NB4 (cell line): ENCODE measurements at regions not wholly inside any gene's neighbourhood (a gene's known extent, or its start where the extent isn't known, plus 50 kb on each side); places are given as distances from the start of the nearest gene placed in this dataset.

Experiments used
- DNase-seq: peaks from one replicate; pipeline ENCODE4 v3.0.0; 2010; ENCODE audit warnings: low read depth
- H3K4me3 ChIP-seq: one replicate; pipeline ENCODE4 v1.5.1; 2011; ENCODE audit warnings: mild to moderate bottlenecking, low read depth, low read length, moderate library complexity
- MAX ChIP-seq: IDR thresholded peaks from 2 replicates; pipeline ENCODE4 v1.6.1; 2011; ENCODE audit warnings: low read depth, low read length
- MYC ChIP-seq: IDR thresholded peaks from 2 replicates; pipeline ENCODE4 v1.6.1; 2011; ENCODE audit warnings: low read depth, low read length
- POLR2A ChIP-seq: IDR thresholded peaks from 2 replicates; pipeline ENCODE4 v1.6.1; 2011; ENCODE audit warnings: mild to moderate bottlenecking; ENCODE audit not compliant: insufficient read length; ENCODE audit errors: extremely low read depth
- TF ChIP-seq, protein P1 (sequence below): IDR thresholded peaks from one replicate; pipeline ENCODE4 v1.5.1; 2012; ENCODE audit warnings: low read depth, low read length

DNA sequence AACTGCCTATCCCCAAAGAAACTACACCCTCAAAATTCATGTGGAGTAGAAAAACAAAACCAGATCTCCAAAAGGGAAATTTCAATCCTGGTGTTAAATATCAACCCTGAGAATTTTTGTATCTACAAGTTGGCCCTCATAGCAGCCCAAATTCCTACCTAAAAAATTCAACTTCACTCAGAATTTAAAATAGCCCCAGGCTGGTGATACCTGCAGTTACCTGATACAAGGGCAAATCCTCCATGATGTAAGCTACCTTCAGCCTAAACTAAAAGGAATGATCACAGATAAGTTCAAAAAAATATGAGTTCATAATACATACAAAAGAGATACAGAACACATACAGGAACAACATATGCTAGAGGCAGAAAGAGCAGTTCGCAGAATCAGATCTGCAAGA lies 138.4 kb downstream of the HNRNPD start:
- no peak for DNase-seq
- TF ChIP-seq MAX (no peak), MYC (no peak), POLR2A (no peak)
- TF ChIP-seq, protein P1, sequence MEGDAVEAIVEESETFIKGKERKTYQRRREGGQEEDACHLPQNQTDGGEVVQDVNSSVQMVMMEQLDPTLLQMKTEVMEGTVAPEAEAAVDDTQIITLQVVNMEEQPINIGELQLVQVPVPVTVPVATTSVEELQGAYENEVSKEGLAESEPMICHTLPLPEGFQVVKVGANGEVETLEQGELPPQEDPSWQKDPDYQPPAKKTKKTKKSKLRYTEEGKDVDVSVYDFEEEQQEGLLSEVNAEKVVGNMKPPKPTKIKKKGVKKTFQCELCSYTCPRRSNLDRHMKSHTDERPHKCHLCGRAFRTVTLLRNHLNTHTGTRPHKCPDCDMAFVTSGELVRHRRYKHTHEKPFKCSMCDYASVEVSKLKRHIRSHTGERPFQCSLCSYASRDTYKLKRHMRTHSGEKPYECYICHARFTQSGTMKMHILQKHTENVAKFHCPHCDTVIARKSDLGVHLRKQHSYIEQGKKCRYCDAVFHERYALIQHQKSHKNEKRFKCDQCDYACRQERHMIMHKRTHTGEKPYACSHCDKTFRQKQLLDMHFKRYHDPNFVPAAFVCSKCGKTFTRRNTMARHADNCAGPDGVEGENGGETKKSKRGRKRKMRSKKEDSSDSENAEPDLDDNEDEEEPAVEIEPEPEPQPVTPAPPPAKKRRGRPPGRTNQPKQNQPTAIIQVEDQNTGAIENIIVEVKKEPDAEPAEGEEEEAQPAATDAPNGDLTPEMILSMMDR = no peak
- H3K4me3 ChIP-seq = no peak overlapping the region

- H3K4me3 ChIP-seq = no peak overlapping the region
- TF ChIP-seq POLR2A (no peak), MYC (no peak), MAX (no peak)
- TF ChIP-seq, protein P1 = no peak
- DNase-seq = no peak
These were observed 140.9 kb downstream of the HNRNPD start for GRCh38 chr4:82232891-82233290.

DNA sequence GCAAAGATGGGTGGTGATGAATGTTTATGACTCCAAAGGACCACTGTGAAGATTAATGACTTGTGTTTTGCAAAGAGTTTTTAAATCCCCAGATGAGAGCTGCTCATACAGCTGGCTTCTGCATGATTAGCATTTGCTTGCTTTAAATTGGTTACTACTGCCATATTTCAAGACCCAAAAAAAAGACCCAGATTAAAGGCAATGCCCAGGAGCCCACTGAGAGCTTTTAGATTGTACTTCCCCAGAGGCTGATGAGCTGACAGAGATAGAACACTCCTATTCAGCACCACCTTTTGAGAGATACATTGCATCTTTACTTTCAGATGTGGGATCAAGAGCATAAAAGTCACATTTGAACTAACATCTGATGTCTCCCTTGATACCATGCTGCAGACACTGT lies 142.0 kb downstream of the HNRNPD start:
- no peak for DNase-seq
- TF ChIP-seq, protein P1 = no peak
- no peak for TF ChIP-seq MYC
- TF ChIP-seq POLR2A = no peak
- TF ChIP-seq MAX = no peak

GRCh38 chr4:82230306-82230705 lies 143.5 kb downstream of the HNRNPD start:
- no peak for DNase-seq
- TF ChIP-seq MAX = no peak
- TF ChIP-seq MYC = no peak
- TF ChIP-seq, protein P1 = no peak
- TF ChIP-seq POLR2A = no peak
- H3K4me3 ChIP-seq = no peak overlapping the region

More for the DNA sequence above, 142.0 kb downstream of the HNRNPD start:
- no peak overlapping the region for H3K4me3 ChIP-seq

- TF ChIP-seq MYC (no peak), POLR2A (no peak), MAX (no peak)
- TF ChIP-seq, protein P1 = no peak
- no peak overlapping the region for H3K4me3 ChIP-seq
- DNase-seq = no peak
These were observed 148.8 kb downstream of the HNRNPD start for GRCh38 chr4:82225030-82225429.

- no peak overlapping the region for H3K4me3 ChIP-seq
- TF ChIP-seq, protein P1 = no peak
- TF ChIP-seq POLR2A = no peak
- TF ChIP-seq MYC = peak; percentile 63; the same call in 1 of the 2 replicates
- peak; percentile 89 for TF ChIP-seq MAX
- peak; percentile 84 for DNase-seq
These were observed 150.1 kb downstream of the HNRNPD start for GRCh38 chr4:82223715-82224114.
